Endodermal cell (in vitro differentiated cells): ENCODE measurements at regions not wholly inside any gene's neighbourhood (a gene's known extent, or its start where the extent isn't known, plus 50 kb on each side); places are given as distances from the start of the nearest gene placed in this dataset.
A peak's percentile ranks its signal among the peaks of the same experiment; 100 is the strongest.
"Not testable (repeated sequence)": the region's sequence is repeated elsewhere in the genome, so short reads cannot be mapped to it uniquely, and the experiment has no call there.

Experiments used
- DNase-seq: peaks from one replicate; pipeline ENCODE4 v3.0.0-alpha.2; 2017
- H3K27ac ChIP-seq: 2 replicates; pipeline ENCODE4 v1.5.1; 2013; ENCODE audit warnings: mild to moderate bottlenecking, low read depth, low read length, moderate library complexity
- H3K27me3 ChIP-seq: 2 replicates; pipeline ENCODE4 v1.6.1; 2013; ENCODE audit warnings: mild to moderate bottlenecking, low read length, moderate library complexity; ENCODE audit not compliant: insufficient read depth, control insufficient read depth, poor library complexity, severe bottlenecking
- H3K36me3 ChIP-seq: 2 replicates; pipeline ENCODE4 v1.7.0; 2013; ENCODE audit warnings: mild to moderate bottlenecking, low read length, moderate library complexity; ENCODE audit not compliant: control insufficient read depth, insufficient read depth
- H3K4me1 ChIP-seq: one replicate; pipeline ENCODE4 v1.7.0; 2013; ENCODE audit warnings: low read length; ENCODE audit not compliant: control insufficient read depth, insufficient read depth
- H3K4me3 ChIP-seq: 2 replicates; pipeline ENCODE4 v1.5.1; 2013; ENCODE audit warnings: mild to moderate bottlenecking, low read length, moderate library complexity
- H3K9ac ChIP-seq: 2 replicates; pipeline ENCODE4 v1.6.1; 2013; ENCODE audit warnings: mild to moderate bottlenecking, low read length, moderate library complexity; ENCODE audit not compliant: poor library complexity, severe bottlenecking; ENCODE audit errors: extremely low read depth
- H3K9me3 ChIP-seq: 2 replicates; pipeline ENCODE4 v1.6.1; 2013; ENCODE audit warnings: mild to moderate bottlenecking, low read length, moderate library complexity; ENCODE audit not compliant: control insufficient read depth
- H3K27ac Mint-ChIP-seq: 2 replicates; pipeline ENCODE4 v1.8.0; 2020; ENCODE audit warnings: mixed read lengths
- H3K27me3 Mint-ChIP-seq: 2 replicates; pipeline ENCODE4 v1.8.0; 2021; ENCODE audit warnings: mild to moderate bottlenecking, mixed read lengths; ENCODE audit not compliant: insufficient read depth
- H3K36me3 Mint-ChIP-seq: 2 replicates; pipeline ENCODE4 v1.8.0; 2020; ENCODE audit warnings: low read depth, mixed read lengths
- H3K4me1 Mint-ChIP-seq: 2 replicates; pipeline ENCODE4 v1.8.0; 2020; ENCODE audit warnings: mixed read lengths
- H3K4me3 Mint-ChIP-seq: 2 replicates; pipeline ENCODE4 v1.8.0; 2020; ENCODE audit warnings: mild to moderate bottlenecking, moderate library complexity, mixed read lengths
- H3K9me3 Mint-ChIP-seq: 2 replicates; pipeline ENCODE4 v1.8.0; 2020; ENCODE audit warnings: mild to moderate bottlenecking, mixed read lengths
- CTCF ChIP-seq: fragments of 200-600 bp; sonication (generic); conservative IDR thresholded peaks from 2 replicates; pipeline ENCODE4 v1.5.0; 2021; ENCODE audit warnings: antibody characterized with exemption, mild to moderate bottlenecking
- WGBS, 2 experiments: methylation state at CpG; one replicate each; pipeline versions ENCODE4 v1.1.5 to v1.1.7; 2013; ENCODE audit warnings: missing lambda C conversion rate in 2 of 2, mixed read lengths in 1 of 2; ENCODE audit not compliant: insufficient coverage in 1 of 2, insufficient read length in 1 of 2; 5-methylcytosine and 5-hydroxymethylcytosine counted together

- H3K4me1 Mint-ChIP-seq, result peaks cover 31% of the 10 kb centered on the region
- 57 to 60% methylated on average over 1 to 4 of the region's 4 CpGs for WGBS, 2 experiments
- Histone ChIP-seq H3K9me3 (no peaks in the 10 kb centered on the region), H3K4me1 (peaks cover 16% of the 10 kb centered on the region), H3K36me3 (no peaks in the 10 kb centered on the region), H3K9ac (no peak overlapping the region), H3K4me3 (peak overlapping the region; percentile 20), H3K27ac (no peak overlapping the region), H3K27me3 (no peaks in the 10 kb centered on the region)
- no peak overlapping the region for H3K4me3 Mint-ChIP-seq
- no peak overlapping the region for H3K27ac Mint-ChIP-seq
- no peaks in the 10 kb centered on the region for H3K9me3 Mint-ChIP-seq
- no peaks in the 10 kb centered on the region for H3K36me3 Mint-ChIP-seq
- TF ChIP-seq CTCF, result no peak
- no peaks in the 10 kb centered on the region for H3K27me3 Mint-ChIP-seq
- no peak for DNase-seq
Measured at GRCh38 chr3:22016197-22016596, 265.2 kb upstream of the ZNF385D start.

- not testable (repeated sequence) for DNase-seq, H3K36me3 Mint-ChIP-seq, H3K4me1 ChIP-seq, H3K4me3 Mint-ChIP-seq, H3K4me3 ChIP-seq, H3K9ac ChIP-seq, H3K9me3 Mint-ChIP-seq, H3K9me3 ChIP-seq, H3K27ac Mint-ChIP-seq, H3K27ac ChIP-seq, H3K36me3 ChIP-seq, H3K27me3 Mint-ChIP-seq, H3K27me3 ChIP-seq, H3K4me1 Mint-ChIP-seq
- 99 to 100% methylated on average over 5 of the region's 5 CpGs for WGBS, 2 experiments
Measured at GRCh38 chr3:22024638-22025037, 273.6 kb upstream of the ZNF385D start.

GRCh38 chr3:22029480-22029879 lies 278.5 kb upstream of the ZNF385D start:
- H3K9ac ChIP-seq, result no peak overlapping the region
- Mint-ChIP-seq H3K4me3 (no peak overlapping the region), H3K4me1 (peaks cover 4% of the 10 kb centered on the region), H3K27ac (no peak overlapping the region), H3K36me3 (no peaks in the 10 kb centered on the region), H3K9me3 (no peaks in the 10 kb centered on the region), H3K27me3 (no peaks in the 10 kb centered on the region)
- H3K27me3 ChIP-seq, result no peaks in the 10 kb centered on the region
- H3K4me1 ChIP-seq, result no peaks in the 10 kb centered on the region
- no peak overlapping the region for H3K4me3 ChIP-seq
- TF ChIP-seq CTCF, result no peak
- H3K9me3 ChIP-seq, result no peaks in the 10 kb centered on the region
- no peaks in the 10 kb centered on the region for H3K36me3 ChIP-seq
- DNase-seq, result no peak
- WGBS, 2 experiments, result 89% methylated on average over 3 of the region's 4 CpGs
- H3K27ac ChIP-seq, result no peak overlapping the region

- H3K36me3 Mint-ChIP-seq, result no peaks in the 10 kb centered on the region
- no peak overlapping the region for H3K4me3 Mint-ChIP-seq
- Histone ChIP-seq H3K4me1 (no peaks in the 10 kb centered on the region), H3K9ac (no peak overlapping the region), H3K4me3 (no peak overlapping the region), H3K27ac (no peak overlapping the region), H3K27me3 (no peaks in the 10 kb centered on the region), H3K36me3 (no peaks in the 10 kb centered on the region), H3K9me3 (no peaks in the 10 kb centered on the region)
- H3K9me3 Mint-ChIP-seq, result no peaks in the 10 kb centered on the region
- H3K27ac Mint-ChIP-seq, result no peak overlapping the region
- no peak for TF ChIP-seq CTCF
- DNase-seq, result no peak
- H3K27me3 Mint-ChIP-seq, result no peaks in the 10 kb centered on the region
- H3K4me1 Mint-ChIP-seq, result peaks cover 8% of the 10 kb centered on the region
Measured at GRCh38 chr3:22039161-22039560, 288.2 kb upstream of the ZNF385D start.
